ENCODE measurements at regions not wholly inside any gene's neighbourhood (a gene's known extent, or its start where the extent isn't known, plus 50 kb on each side); places are given as distances from the start of the nearest gene placed in this dataset.

DNA sequence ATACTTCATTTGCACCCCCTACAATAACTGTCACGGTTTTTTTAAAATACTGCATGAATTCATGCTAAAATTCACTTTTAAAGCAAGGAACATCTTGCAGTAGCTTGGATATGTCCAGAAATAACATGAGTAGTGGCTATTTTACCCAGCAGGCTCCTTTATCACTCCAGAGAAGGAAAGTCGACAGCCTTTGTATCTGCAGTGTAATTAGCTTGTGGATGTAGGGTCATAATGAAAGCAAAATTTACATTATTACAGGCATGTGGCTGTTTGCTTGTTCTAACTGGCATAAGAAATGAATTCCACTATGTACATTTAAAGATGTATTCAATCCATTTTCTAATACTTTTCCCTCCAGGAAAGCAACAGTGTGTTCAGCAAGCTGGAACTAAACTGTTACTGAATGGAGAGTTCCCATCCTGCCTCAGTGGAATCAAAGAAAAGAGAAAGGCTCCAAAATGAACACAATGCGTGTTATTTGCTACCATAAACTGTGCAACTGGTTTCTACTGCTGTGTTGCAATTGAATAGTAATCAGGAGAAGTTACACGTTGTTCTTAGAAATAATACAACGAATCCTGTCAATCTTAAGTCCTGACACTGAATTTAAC is 321.2 kb upstream of the VRK2 start:
- TF ChIP-seq TP53 (CRISPR knock-in tag; conservative IDR thresholded peaks at IDR 0.05) (no peak), SRSF4 (IDR thresholded peaks at IDR 0.05; ENCODE audit: low read depth, low read length, poor library complexity, severe bottlenecking) (no peak), ZNF724P (CRISPR knock-in tag; IDR thresholded peaks at IDR 0.05; ENCODE audit: borderline replicate concordance) (no peak), MIER2 (CRISPR knock-in tag; IDR thresholded peaks at IDR 0.05) (no peak), TOE1 (CRISPR knock-in tag; IDR thresholded peaks at IDR 0.05) (no peak), ARNTL (CRISPR knock-in tag; IDR thresholded peaks at IDR 0.05) (no peak), YEATS4 (CRISPR knock-in tag; IDR thresholded peaks at IDR 0.05; ENCODE audit: borderline replicate concordance) (no peak), ZNF891 (CRISPR knock-in tag; IDR thresholded peaks at IDR 0.05) (no peak), NR3C1 (CRISPR knock-in tag; IDR thresholded peaks at IDR 0.05) (no peak), TBL1XR1 (IDR thresholded peaks at IDR 0.05; ENCODE audit: borderline replicate concordance, low read length, partially characterized antibody) (no peak), ZFAT (CRISPR knock-in tag; conservative IDR thresholded peaks at IDR 0.05) (no peak), ZNF235 (CRISPR knock-in tag; IDR thresholded peaks at IDR 0.05; ENCODE audit: borderline replicate concordance) (no peak), ELF1 (CRISPR knock-in tag; IDR thresholded peaks at IDR 0.05) (no peak), ZNF629 (CRISPR knock-in tag; conservative IDR thresholded peaks at IDR 0.05) (no peak), ZNF598 (CRISPR knock-in tag; IDR thresholded peaks at IDR 0.05; ENCODE audit: borderline replicate concordance) (no peak), EEA1 (CRISPR knock-in tag; IDR thresholded peaks at IDR 0.05; ENCODE audit: borderline replicate concordance) (no peak)
- TF ChIP-seq, protein P1, sequence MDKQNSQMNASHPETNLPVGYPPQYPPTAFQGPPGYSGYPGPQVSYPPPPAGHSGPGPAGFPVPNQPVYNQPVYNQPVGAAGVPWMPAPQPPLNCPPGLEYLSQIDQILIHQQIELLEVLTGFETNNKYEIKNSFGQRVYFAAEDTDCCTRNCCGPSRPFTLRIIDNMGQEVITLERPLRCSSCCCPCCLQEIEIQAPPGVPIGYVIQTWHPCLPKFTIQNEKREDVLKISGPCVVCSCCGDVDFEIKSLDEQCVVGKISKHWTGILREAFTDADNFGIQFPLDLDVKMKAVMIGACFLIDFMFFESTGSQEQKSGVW (CRISPR knock-in tag; IDR thresholded peaks at IDR 0.05; ENCODE audit: borderline replicate concordance): no peak
- TF ChIP-seq, protein P2, sequence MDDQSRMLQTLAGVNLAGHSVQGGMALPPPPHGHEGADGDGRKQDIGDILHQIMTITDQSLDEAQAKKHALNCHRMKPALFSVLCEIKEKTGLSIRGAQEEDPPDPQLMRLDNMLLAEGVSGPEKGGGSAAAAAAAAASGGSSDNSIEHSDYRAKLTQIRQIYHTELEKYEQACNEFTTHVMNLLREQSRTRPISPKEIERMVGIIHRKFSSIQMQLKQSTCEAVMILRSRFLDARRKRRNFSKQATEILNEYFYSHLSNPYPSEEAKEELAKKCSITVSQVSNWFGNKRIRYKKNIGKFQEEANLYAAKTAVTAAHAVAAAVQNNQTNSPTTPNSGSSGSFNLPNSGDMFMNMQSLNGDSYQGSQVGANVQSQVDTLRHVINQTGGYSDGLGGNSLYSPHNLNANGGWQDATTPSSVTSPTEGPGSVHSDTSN (CRISPR knock-in tag; IDR thresholded peaks at IDR 0.05; ENCODE audit: borderline replicate concordance): no peak
- TF ChIP-seq, protein P3, sequence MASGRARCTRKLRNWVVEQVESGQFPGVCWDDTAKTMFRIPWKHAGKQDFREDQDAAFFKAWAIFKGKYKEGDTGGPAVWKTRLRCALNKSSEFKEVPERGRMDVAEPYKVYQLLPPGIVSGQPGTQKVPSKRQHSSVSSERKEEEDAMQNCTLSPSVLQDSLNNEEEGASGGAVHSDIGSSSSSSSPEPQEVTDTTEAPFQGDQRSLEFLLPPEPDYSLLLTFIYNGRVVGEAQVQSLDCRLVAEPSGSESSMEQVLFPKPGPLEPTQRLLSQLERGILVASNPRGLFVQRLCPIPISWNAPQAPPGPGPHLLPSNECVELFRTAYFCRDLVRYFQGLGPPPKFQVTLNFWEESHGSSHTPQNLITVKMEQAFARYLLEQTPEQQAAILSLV (CRISPR knock-in tag; IDR thresholded peaks at IDR 0.05; ENCODE audit: borderline replicate concordance): no peak
- TF ChIP-seq, protein P4, sequence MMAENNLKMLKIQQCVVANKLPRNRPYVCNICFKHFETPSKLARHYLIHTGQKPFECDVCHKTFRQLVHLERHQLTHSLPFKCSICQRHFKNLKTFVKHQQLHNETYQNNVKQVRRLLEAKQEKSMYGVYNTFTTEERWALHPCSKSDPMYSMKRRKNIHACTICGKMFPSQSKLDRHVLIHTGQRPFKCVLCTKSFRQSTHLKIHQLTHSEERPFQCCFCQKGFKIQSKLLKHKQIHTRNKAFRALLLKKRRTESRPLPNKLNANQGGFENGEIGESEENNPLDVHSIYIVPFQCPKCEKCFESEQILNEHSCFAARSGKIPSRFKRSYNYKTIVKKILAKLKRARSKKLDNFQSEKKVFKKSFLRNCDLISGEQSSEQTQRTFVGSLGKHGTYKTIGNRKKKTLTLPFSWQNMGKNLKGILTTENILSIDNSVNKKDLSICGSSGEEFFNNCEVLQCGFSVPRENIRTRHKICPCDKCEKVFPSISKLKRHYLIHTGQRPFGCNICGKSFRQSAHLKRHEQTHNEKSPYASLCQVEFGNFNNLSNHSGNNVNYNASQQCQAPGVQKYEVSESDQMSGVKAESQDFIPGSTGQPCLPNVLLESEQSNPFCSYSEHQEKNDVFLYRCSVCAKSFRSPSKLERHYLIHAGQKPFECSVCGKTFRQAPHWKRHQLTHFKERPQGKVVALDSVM (CRISPR knock-in tag; IDR thresholded peaks at IDR 0.05): no peak
- no peaks in the 10 kb centered on the region for H4K20me1 ChIP-seq (ENCODE audit: insufficient read depth, low read length)
- no peak overlapping the region for H3K9ac ChIP-seq (ENCODE audit: insufficient read depth, low read depth, low read length)
- no peaks in the 10 kb centered on the region for H3K79me2 ChIP-seq (ENCODE audit: insufficient read depth, low read length)
- no peak overlapping the region for H3K4me3 ChIP-seq (replicated peaks in 1 of 3; ENCODE audit: insufficient read depth in 1 of 3, low read depth in 2 of 3, low read length in 3 of 3)
- ChIA-PET CTCF (ENCODE audit: low intra/inter-chr PET ratio, low total read pairs) (no interaction called here), POLR2A (no interaction called here)
- 2% methylated on average over 5 of the region's 5 CpGs for WGBS (ENCODE audit: low lambda C conversion rate)
- no peaks in the 10 kb centered on the region for H3K36me3 ChIP-seq (replicated peaks in 1 of 2; ENCODE audit: control insufficient read depth in 1 of 2, insufficient read depth in 2 of 2, low read length in 2 of 2)
- H2AFZ ChIP-seq (ENCODE audit: low read length): no peak overlapping the region
- FAIRE-seq (no peak), DNase-seq (ENCODE audit: low spot score) (no peak), ATAC-seq (no peak)
- H3K4me1 ChIP-seq (ENCODE audit: insufficient read depth, low read length): no peaks in the 10 kb centered on the region
- in situ Hi-C loops (cut with HindIII; ENCODE audit: extremely low pct_ligation_motif_present, low pct_unique_long_range_greater_than_20kb): no loop called here
- no peak overlapping the region for H3K27ac ChIP-seq (ENCODE audit: extremely low read length, insufficient read depth, low read length)
- H3K27me3 ChIP-seq (ENCODE audit: control insufficient read depth in 1 of 2, insufficient read depth in 2 of 2, low read length in 2 of 2): no peaks in the 10 kb centered on the region
- no peaks in the 10 kb centered on the region for H3K9me3 ChIP-seq (ENCODE audit: low read length)
- intact Hi-C loops (cut with micrococcal nuclease; ENCODE audit: unreplicated experiment): no loop called here
- no TSS peak for BruUV-seq (replicated peaks)
- no peak overlapping the region for H3K4me2 ChIP-seq (ENCODE audit: low read depth, low read length)
